ENCODE measurements at regions not wholly inside any gene's neighbourhood (a gene's known extent, or its start where the extent isn't known, plus 50 kb on each side); places are given as distances from the start of the nearest gene placed in this dataset.

DNA sequence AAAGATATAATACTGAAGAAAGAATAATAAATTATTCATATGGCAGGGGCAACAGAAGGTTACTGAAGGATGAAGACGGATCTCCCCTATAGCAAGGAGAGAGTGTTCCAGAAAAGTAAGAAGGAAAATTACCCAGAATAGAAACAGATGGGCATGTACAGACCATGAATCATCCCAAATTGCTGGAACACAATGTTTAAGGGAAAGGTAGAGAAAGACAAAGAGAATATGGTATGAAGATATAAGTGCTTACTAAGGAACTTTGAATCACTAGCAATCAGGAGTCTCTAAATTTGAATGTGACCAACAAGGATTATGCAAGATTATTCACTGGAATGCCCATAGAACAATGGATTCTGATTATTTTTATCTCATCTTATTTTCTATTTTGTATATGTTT is 375.4 kb downstream of the COL11A1 start:
- Mint-ChIP-seq H3K4me3 (no peak overlapping the region), H3K36me3 (ENCODE audit: insufficient read depth in 1 of 3, low read depth in 3 of 3) (no peaks in the 10 kb centered on the region), H3K27me3 (ENCODE audit: low read depth) (no peaks in the 10 kb centered on the region), H3K4me1 (peaks cover 5 to 6% of the 10 kb centered on the region in 2 experiments), H3K27ac (no peak overlapping the region), H3K9me3 (no peaks in the 10 kb centered on the region; a peak in 1 of 5 replicates)
- Histone ChIP-seq H2AK5ac (ENCODE audit: insufficient read length, low read length) (no peak overlapping the region), H3K27ac (ENCODE audit: insufficient read length, low read depth, low read length) (no peak overlapping the region), H3K27me3 (ENCODE audit: insufficient read depth, low read length) (no peaks in the 10 kb centered on the region), H4K5ac (ENCODE audit: insufficient read length, low read depth, low read length) (no peak overlapping the region), H3K14ac (ENCODE audit: insufficient read depth, low read length) (no peak overlapping the region), H2BK20ac (ENCODE audit: low read depth, low read length, poor library complexity, severe bottlenecking) (no peak overlapping the region), H3T11ph (ENCODE audit: low read length) (no peak overlapping the region), H3K4ac (ENCODE audit: low read depth, low read length) (no peak overlapping the region), H3K79me2 (ENCODE audit: insufficient read depth, low read length) (no peaks in the 10 kb centered on the region), H4K91ac (ENCODE audit: insufficient read length, low read depth, low read length) (no peak overlapping the region), H3K79me1 (ENCODE audit: insufficient read depth, low read depth, low read length, poor library complexity, severe bottlenecking) (no peaks in the 10 kb centered on the region), H3K56ac (ENCODE audit: insufficient read length, low read depth, low read length) (no peak overlapping the region), H4K20me1 (ENCODE audit: control insufficient read depth, insufficient read depth, insufficient read length) (no peaks in the 10 kb centered on the region), H3K18ac (ENCODE audit: insufficient read length, low read depth, low read length) (no peak overlapping the region), H3K9me3 (ENCODE audit: control insufficient read depth, low read depth, low read length) (no peaks in the 10 kb centered on the region), H2BK15ac (ENCODE audit: low read depth, low read length) (no peak overlapping the region), H2AFZ (ENCODE audit: low read length) (no peak overlapping the region), H4K8ac (replicated peaks; ENCODE audit: insufficient read length, low read depth, low read length) (no peak overlapping the region), H3K4me2 (ENCODE audit: insufficient read depth, insufficient read length, low read length) (no peak overlapping the region), H2BK120ac (ENCODE audit: low read depth, low read length, poor library complexity, severe bottlenecking) (no peak overlapping the region), H3K9ac (ENCODE audit: extremely low read depth, insufficient read length, low read length) (no peak overlapping the region), H3K23ac (ENCODE audit: insufficient read length, low read depth, low read length) (no peak overlapping the region), H2BK5ac (ENCODE audit: insufficient read length, low read length) (no peak overlapping the region), H3K23me2 (ENCODE audit: insufficient read length, low read depth, low read length, poor library complexity, severe bottlenecking) (no peaks in the 10 kb centered on the region), H2BK12ac (ENCODE audit: insufficient read length, low read depth, low read length) (no peak overlapping the region), H3K4me1 (ENCODE audit: insufficient read depth, low read length) (no peaks in the 10 kb centered on the region)
- DNase-seq = no peak
- TF ChIP-seq, protein P1, sequence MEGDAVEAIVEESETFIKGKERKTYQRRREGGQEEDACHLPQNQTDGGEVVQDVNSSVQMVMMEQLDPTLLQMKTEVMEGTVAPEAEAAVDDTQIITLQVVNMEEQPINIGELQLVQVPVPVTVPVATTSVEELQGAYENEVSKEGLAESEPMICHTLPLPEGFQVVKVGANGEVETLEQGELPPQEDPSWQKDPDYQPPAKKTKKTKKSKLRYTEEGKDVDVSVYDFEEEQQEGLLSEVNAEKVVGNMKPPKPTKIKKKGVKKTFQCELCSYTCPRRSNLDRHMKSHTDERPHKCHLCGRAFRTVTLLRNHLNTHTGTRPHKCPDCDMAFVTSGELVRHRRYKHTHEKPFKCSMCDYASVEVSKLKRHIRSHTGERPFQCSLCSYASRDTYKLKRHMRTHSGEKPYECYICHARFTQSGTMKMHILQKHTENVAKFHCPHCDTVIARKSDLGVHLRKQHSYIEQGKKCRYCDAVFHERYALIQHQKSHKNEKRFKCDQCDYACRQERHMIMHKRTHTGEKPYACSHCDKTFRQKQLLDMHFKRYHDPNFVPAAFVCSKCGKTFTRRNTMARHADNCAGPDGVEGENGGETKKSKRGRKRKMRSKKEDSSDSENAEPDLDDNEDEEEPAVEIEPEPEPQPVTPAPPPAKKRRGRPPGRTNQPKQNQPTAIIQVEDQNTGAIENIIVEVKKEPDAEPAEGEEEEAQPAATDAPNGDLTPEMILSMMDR (conservative IDR thresholded peaks at IDR 0.05) = no peak
- no CpG with 5 or more reads among the region's 1 CpG for whole genome bisulfite sequencing (ENCODE audit: extremely low coverage, insufficient read length, low lambda C conversion rate)
